IMR-90 (cell line): ENCODE measurements at regions not wholly inside any gene's neighbourhood (a gene's known extent, or its start where the extent isn't known, plus 50 kb on each side); places are given as distances from the start of the nearest gene placed in this dataset.

Experiments
- ATAC-seq: fragments of 200-7000 bp; cut with Tn5 transposase; 2 replicates; pipeline ENCODE4 v1.9.1; 2020; ENCODE audit warnings: low read depth, mild to moderate bottlenecking, moderate library complexity
- BruUV-seq: library from RNA; stranded (reverse); fragments of 400-500 nt; replicated peaks from 2 replicates; lab custom pipeline; 2021; lab: Mats Ljungman, UMichigan
- CTCF ChIA-PET: fragments of 300-600 bp; formaldehyde crosslinking; extraction: SDS; loops from one replicate; lab custom pipeline; 2021; ENCODE audit warnings: antibody characterized with exemption; lab: Yijun Ruan, JAX
- POLR2A ChIA-PET: fragments of 300-600 bp; sonication (Branson Sonifier 250); formaldehyde crosslinking; loops from one replicate; lab custom pipeline; 2022; ENCODE audit warnings: antibody characterized with exemption; ENCODE audit not compliant: unreplicated experiment; lab: Charles Lee
- DNase-seq: peaks from one replicate; pipeline ENCODE4 v3.0.0; 2013
- H2AFZ ChIP-seq: replicated peaks from 2 replicates; pipeline ENCODE3; 2013; ENCODE audit warnings: low read length, mild to moderate bottlenecking; ENCODE audit not compliant: poor library complexity
- H2AK5ac ChIP-seq: 2 replicates; pipeline ENCODE4 v1.6.1; 2013; ENCODE audit warnings: low read depth, low read length, inconsistent platforms
- H2AK9ac ChIP-seq: replicated peaks from 2 replicates; pipeline ENCODE3; 2013; ENCODE audit warnings: mild to moderate bottlenecking, low read depth, low read length, moderate library complexity; ENCODE audit not compliant: poor library complexity
- H2BK120ac ChIP-seq: 2 replicates; pipeline ENCODE4 v1.6.1; 2013; ENCODE audit warnings: low read depth, low read length, inconsistent platforms
- H2BK15ac ChIP-seq: 3 replicates; pipeline ENCODE4 v1.6.1; 2013; ENCODE audit warnings: low read depth, low read length, inconsistent platforms
- H2BK20ac ChIP-seq: 2 replicates; pipeline ENCODE4 v1.6.1; 2013; ENCODE audit warnings: low read depth, mild to moderate bottlenecking, inconsistent platforms, low read length, moderate library complexity
- H2BK5ac ChIP-seq: 2 replicates; pipeline ENCODE4 v1.6.1; 2013; ENCODE audit warnings: mild to moderate bottlenecking, low read depth, low read length, inconsistent platforms; ENCODE audit not compliant: poor library complexity, severe bottlenecking
- H3K14ac ChIP-seq: replicated peaks from 2 replicates; pipeline ENCODE4 v1.6.1; 2013; ENCODE audit warnings: low read depth, low read length, inconsistent platforms
- H3K18ac ChIP-seq: 2 replicates; pipeline ENCODE4 v1.6.1; 2013; ENCODE audit warnings: low read depth, low read length, control low read depth
- H3K23ac ChIP-seq: 2 replicates; pipeline ENCODE4 v1.6.1; 2013; ENCODE audit warnings: low read depth, low read length, inconsistent platforms
- H3K27ac ChIP-seq: 2 replicates; pipeline ENCODE4 v1.5.1; 2013; ENCODE audit warnings: mild to moderate bottlenecking, control low read depth, low read length; ENCODE audit not compliant: insufficient read depth
- H3K27me3 ChIP-seq: 2 replicates; pipeline ENCODE4 v1.6.1; 2013; ENCODE audit warnings: low read length; ENCODE audit not compliant: control insufficient read depth, insufficient read depth
- H3K36me3 ChIP-seq: 2 replicates; pipeline ENCODE4 v1.6.1; 2013; ENCODE audit warnings: low read length, mixed read lengths; ENCODE audit not compliant: control insufficient read depth, insufficient read depth
- H3K4ac ChIP-seq: 2 replicates; pipeline ENCODE4 v1.6.1; 2013; ENCODE audit warnings: low read depth, low read length, inconsistent platforms
- H3K4me1 ChIP-seq: 2 replicates; pipeline ENCODE4 v1.6.1; 2013; ENCODE audit warnings: low read length, mixed read lengths; ENCODE audit not compliant: control insufficient read depth, insufficient read depth
- H3K4me2 ChIP-seq: 2 replicates; pipeline ENCODE4 v1.6.1; 2013; ENCODE audit warnings: low read depth, mild to moderate bottlenecking, control low read depth, low read length, moderate library complexity
- H3K4me3 ChIP-seq: 2 replicates; pipeline ENCODE4 v1.5.1; 2013; ENCODE audit warnings: low read depth, mild to moderate bottlenecking, control low read depth, low read length, moderate library complexity; ENCODE audit not compliant: insufficient read depth
- H3K56ac ChIP-seq: 2 replicates; pipeline ENCODE4 v1.6.1; 2013; ENCODE audit warnings: low read length, inconsistent platforms; ENCODE audit not compliant: insufficient read depth; ENCODE audit errors: extremely low read depth
- H3K79me1 ChIP-seq, 2 experiments: 2 replicates each; pipeline ENCODE4 v1.6.1; 2013; ENCODE audit warnings: low read length in 2 of 2, inconsistent platforms in 1 of 2, low read depth in 1 of 2
- H3K9ac ChIP-seq: 2 replicates; pipeline ENCODE4 v1.6.1; 2013; ENCODE audit warnings: low read depth, low read length, control low read depth
- H3K9me1 ChIP-seq: 2 replicates; pipeline ENCODE4 v1.6.1; 2013; ENCODE audit warnings: low read length, inconsistent platforms; ENCODE audit not compliant: insufficient read depth
- H3K9me3 ChIP-seq: 2 replicates; pipeline ENCODE4 v1.6.1; 2013; ENCODE audit warnings: low read length; ENCODE audit not compliant: control insufficient read depth, insufficient read depth
- H4K20me1 ChIP-seq: 2 replicates; pipeline ENCODE4 v1.6.1; 2013; ENCODE audit warnings: low read length, inconsistent platforms; ENCODE audit not compliant: insufficient read depth
- H4K5ac ChIP-seq: 2 replicates; pipeline ENCODE4 v1.6.1; 2013; ENCODE audit warnings: mild to moderate bottlenecking, low read depth, low read length, control low read depth
- H4K8ac ChIP-seq, 2 experiments: 2 replicates each; pipeline ENCODE4 v1.6.1; 2013; ENCODE audit warnings: low read depth in 2 of 2, low read length in 2 of 2, control low read depth in 1 of 2, inconsistent platforms in 1 of 2
- H4K91ac ChIP-seq: 2 replicates; pipeline ENCODE4 v1.6.1; 2013; ENCODE audit warnings: low read depth, low read length, inconsistent platforms; ENCODE audit not compliant: insufficient read depth
- BHLHE40 ChIP-seq: fragments of 150-350 bp; IDR thresholded peaks from 2 replicates; pipeline ENCODE4 v1.6.1; 2016; ENCODE audit warnings: mild to moderate bottlenecking, low read depth, low read length
- CHD1 ChIP-seq: IDR thresholded peaks from 2 replicates; pipeline ENCODE4 v1.6.1; 2012; ENCODE audit warnings: low read depth, low read length, improper control_type of control experiment
- CTCF ChIP-seq: conservative IDR thresholded peaks from 2 replicates; pipeline ENCODE4 v1.5.1; 2012; ENCODE audit warnings: mild to moderate bottlenecking, low read depth, low read length, improper control_type of control experiment
- FOS ChIP-seq: fragments of 150-350 bp; IDR thresholded peaks from 2 replicates; pipeline ENCODE4 v1.6.1; 2016; ENCODE audit warnings: low read depth, low read length
- MAFK ChIP-seq: IDR thresholded peaks from 2 replicates; pipeline ENCODE4 v1.6.1; 2012; ENCODE audit warnings: low read depth, low read length, improper control_type of control experiment
- MXI1 ChIP-seq: IDR thresholded peaks from 2 replicates; pipeline ENCODE4 v1.6.1; 2012; ENCODE audit warnings: low read depth, mild to moderate bottlenecking, low read length, moderate library complexity, borderline replicate concordance
- NFE2L2 ChIP-seq: fragments of 150-350 bp; IDR thresholded peaks from 2 replicates; pipeline ENCODE4 v1.6.1; 2016; ENCODE audit warnings: low read depth, mild to moderate bottlenecking, low read length
- POLR2A ChIP-seq: IDR thresholded peaks from 2 replicates; pipeline ENCODE4 v1.6.1; 2012; ENCODE audit warnings: mild to moderate bottlenecking, low read depth, low read length
- RAD21 ChIP-seq: IDR thresholded peaks from 2 replicates; pipeline ENCODE4 v1.6.1; 2012; ENCODE audit warnings: low read length, improper control_type of control experiment
- RCOR1 ChIP-seq: IDR thresholded peaks from 2 replicates; pipeline ENCODE4 v1.6.1; 2012; ENCODE audit warnings: mild to moderate bottlenecking, low read length, improper control_type of control experiment; ENCODE audit not compliant: insufficient replicate concordance
- RFX5 ChIP-seq: IDR thresholded peaks from 2 replicates; pipeline ENCODE4 v1.8.0; 2012; ENCODE audit warnings: low read depth, mild to moderate bottlenecking, low read length, moderate library complexity
- USF2 ChIP-seq: fragments of 150-350 bp; IDR thresholded peaks from 2 replicates; pipeline ENCODE4 v1.6.1; 2017; ENCODE audit warnings: mild to moderate bottlenecking, antibody characterized with exemption, low read length, low read depth
- WGBS, 2 experiments: methylation state at CpG; one replicate each; pipeline versions ENCODE4 v1.1.5 to v1.1.7; 2013; ENCODE audit warnings: missing lambda C conversion rate in 2 of 2; ENCODE audit not compliant: insufficient read length in 1 of 2; ENCODE audit errors: extremely low coverage in 2 of 2; 5-methylcytosine and 5-hydroxymethylcytosine counted together
- dilution Hi-C: fragments of 300-500 bp; cut with HindIII; formaldehyde crosslinking; loops from one replicate; pipeline ENCODE4 v1.14.3; 2018; ENCODE audit warnings: low sequenced_read_pairs; ENCODE audit not compliant: unreplicated experiment
- in situ Hi-C: fragments of 300-500 bp; cut with MboI; formaldehyde crosslinking; loops from 3 replicates; pipeline ENCODE4 v1.14.3; 2019; ENCODE audit warnings: low sequenced_read_pairs, inconsistent platforms, mixed read lengths
- intact Hi-C: fragments of 100-400 bp; cut with micrococcal nuclease; formaldehyde crosslinking; loops from 2 replicates; pipeline ENCODE4 v1.10.0; 2022

GRCh38 chr10:121369616-121370015 lies 228.6 kb downstream of the FGFR2 start:
- Histone ChIP-seq H3K4ac (no peak overlapping the region), H4K8ac (no peak overlapping the region), H2AK9ac (no peak overlapping the region), H4K5ac (no peak overlapping the region), H3K9me3 (peaks cover 19% of the 10 kb centered on the region), H3K23ac (no peak overlapping the region), H4K20me1 (no peaks in the 10 kb centered on the region), H3K14ac (no peak overlapping the region), H2BK20ac (no peak overlapping the region), H2BK15ac (no peak overlapping the region), H3K27me3 (no peaks in the 10 kb centered on the region), H3K9me1 (no peaks in the 10 kb centered on the region), H3K27ac (no peak overlapping the region), H3K79me1 (no peaks in the 10 kb centered on the region), H3K4me2 (no peak overlapping the region), H3K4me3 (no peak overlapping the region), H2AK5ac (no peak overlapping the region), H2BK120ac (no peak overlapping the region), H3K36me3 (no peaks in the 10 kb centered on the region), H3K4me1 (no peaks in the 10 kb centered on the region), H2AFZ (no peak overlapping the region), H3K18ac (no peak overlapping the region), H3K9ac (no peak overlapping the region), H3K56ac (no peak overlapping the region), H2BK5ac (no peak overlapping the region), H4K91ac (no peak overlapping the region)
- in situ Hi-C loops, result no loop called here
- intact Hi-C loops, result no loop called here
- dilution Hi-C loops, result no loop called here
- ChIA-PET POLR2A (no interaction called here), CTCF (no interaction called here)
- TF ChIP-seq POLR2A (no peak), RFX5 (no peak), RCOR1 (no peak), NFE2L2 (no peak), USF2 (no peak), MAFK (no peak), CTCF (no peak), BHLHE40 (no peak), CHD1 (no peak), FOS (no peak), RAD21 (no peak), MXI1 (no peak)
- ATAC-seq, result no peak
- no peak for DNase-seq
- WGBS, 2 experiments, result 20% methylated on average over 1 of the region's 3 CpGs; no CpG with 5 or more reads in 1 of the 2 experiments
- BruUV-seq, result no TSS peak
